Skeletal muscle satellite cell (primary cell): ENCODE measurements at regions not wholly inside any gene's neighbourhood (a gene's known extent, or its start where the extent isn't known, plus 50 kb on each side); places are given as distances from the start of the nearest gene placed in this dataset.

Source experiments
- H3K27me3 ChIP-seq: 2 replicates; pipeline ENCODE4 v1.7.0; 2013; ENCODE audit warnings: low read length; ENCODE audit not compliant: control insufficient read depth, insufficient read depth
- H3K36me3 ChIP-seq: 2 replicates; pipeline ENCODE4 v1.7.0; 2013; ENCODE audit warnings: mild to moderate bottlenecking, control low read depth, low read length; ENCODE audit not compliant: insufficient read depth
- H3K4me1 ChIP-seq: 2 replicates; pipeline ENCODE4 v1.7.0; 2013; ENCODE audit warnings: low read length; ENCODE audit not compliant: control insufficient read depth, insufficient read depth
- H3K4me2 ChIP-seq: 2 replicates; pipeline ENCODE4 v1.7.0; 2013; ENCODE audit warnings: mild to moderate bottlenecking, low read length
- H3K4me3 ChIP-seq: 2 replicates; pipeline ENCODE4 v1.7.0; 2013; ENCODE audit warnings: low read length
- H3K9ac ChIP-seq: 2 replicates; pipeline ENCODE4 v1.7.0; 2013; ENCODE audit warnings: mild to moderate bottlenecking, low read depth, low read length, moderate library complexity
- H3K9me3 ChIP-seq: replicated peaks from 2 replicates; pipeline ENCODE4 v1.7.0; 2013; ENCODE audit warnings: mild to moderate bottlenecking, control low read depth, low read length

GRCh38 chr11:134674974-134675373 is 262.9 kb upstream of the B3GAT1 start:
- H3K9ac ChIP-seq, result no peak overlapping the region

GRCh38 chr11:134670961-134671370 is 258.9 kb upstream of the B3GAT1 start:
- H3K4me3 ChIP-seq, result no peak overlapping the region
- H3K9ac ChIP-seq, result no peak overlapping the region
- H3K27me3 ChIP-seq, result no peaks in the 10 kb centered on the region
- H3K36me3 ChIP-seq, result no peaks in the 10 kb centered on the region
- no peak overlapping the region for H3K4me2 ChIP-seq
- H3K4me1 ChIP-seq, result no peaks in the 10 kb centered on the region
- peaks cover 14% of the 10 kb centered on the region for H3K9me3 ChIP-seq

More at GRCh38 chr11:134674974-134675373, 262.9 kb upstream of the B3GAT1 start:
- no peaks in the 10 kb centered on the region for H3K4me1 ChIP-seq
- peaks cover 24% of the 10 kb centered on the region for H3K9me3 ChIP-seq
- H3K4me2 ChIP-seq, result no peak overlapping the region
- H3K36me3 ChIP-seq, result no peaks in the 10 kb centered on the region
- no peaks in the 10 kb centered on the region for H3K27me3 ChIP-seq
- no peak overlapping the region for H3K4me3 ChIP-seq

- Histone ChIP-seq H3K27me3 (no peaks in the 10 kb centered on the region), H3K36me3 (no peaks in the 10 kb centered on the region), H3K4me1 (no peaks in the 10 kb centered on the region), H3K4me2 (no peak overlapping the region), H3K9ac (no peak overlapping the region), H3K9me3 (peaks cover 12% of the 10 kb centered on the region), H3K4me3 (no peak overlapping the region)
Measured at GRCh38 chr11:134670247-134670782, 258.3 kb upstream of the B3GAT1 start.

- Histone ChIP-seq H3K36me3 (no peaks in the 10 kb centered on the region), H3K4me1 (no peaks in the 10 kb centered on the region), H3K9ac (no peak overlapping the region), H3K4me3 (no peak overlapping the region), H3K27me3 (no peaks in the 10 kb centered on the region), H3K9me3 (peaks cover 12% of the 10 kb centered on the region), H3K4me2 (no peak overlapping the region)
Measured at GRCh38 chr11:134669796-134670195, 257.8 kb upstream of the B3GAT1 start.

GRCh38 chr11:134668796-134669195 is 256.8 kb upstream of the B3GAT1 start:
- Histone ChIP-seq H3K4me1 (no peaks in the 10 kb centered on the region), H3K4me2 (no peak overlapping the region), H3K4me3 (no peak overlapping the region), H3K9ac (no peak overlapping the region), H3K9me3 (peaks cover 12% of the 10 kb centered on the region), H3K27me3 (no peaks in the 10 kb centered on the region), H3K36me3 (no peaks in the 10 kb centered on the region)

GRCh38 chr11:134668076-134668475 is 256.0 kb upstream of the B3GAT1 start:
- Histone ChIP-seq H3K4me3 (no peak overlapping the region), H3K27me3 (no peaks in the 10 kb centered on the region), H3K36me3 (no peaks in the 10 kb centered on the region), H3K9me3 (peaks cover 12% of the 10 kb centered on the region), H3K4me1 (no peaks in the 10 kb centered on the region), H3K9ac (no peak overlapping the region), H3K4me2 (no peak overlapping the region)

- Histone ChIP-seq H3K36me3 (no peaks in the 10 kb centered on the region), H3K9me3 (peaks cover 12% of the 10 kb centered on the region), H3K4me1 (no peaks in the 10 kb centered on the region), H3K4me3 (no peak overlapping the region), H3K4me2 (no peak overlapping the region), H3K27me3 (no peaks in the 10 kb centered on the region), H3K9ac (no peak overlapping the region)
Measured at GRCh38 chr11:134667505-134667904, 255.5 kb upstream of the B3GAT1 start.

- Histone ChIP-seq H3K9ac (no peak overlapping the region), H3K27me3 (no peaks in the 10 kb centered on the region), H3K4me3 (no peak overlapping the region), H3K36me3 (no peaks in the 10 kb centered on the region), H3K4me1 (no peaks in the 10 kb centered on the region), H3K4me2 (no peak overlapping the region), H3K9me3 (peaks cover 10% of the 10 kb centered on the region)
Measured at GRCh38 chr11:134667175-134667500, 255.1 kb upstream of the B3GAT1 start.

GRCh38 chr11:134666273-134667174 is 254.5 kb upstream of the B3GAT1 start:
- Histone ChIP-seq H3K9me3 (peaks cover 9% of the 10 kb centered on the region), H3K27me3 (no peaks in the 10 kb centered on the region), H3K4me3 (no peak overlapping the region), H3K4me2 (no peak overlapping the region), H3K9ac (no peak overlapping the region), H3K36me3 (no peaks in the 10 kb centered on the region), H3K4me1 (no peaks in the 10 kb centered on the region)

- no peak overlapping the region for H3K4me3 ChIP-seq
- H3K9ac ChIP-seq, result no peak overlapping the region
- no peaks in the 10 kb centered on the region for H3K36me3 ChIP-seq
- H3K9me3 ChIP-seq, result peaks cover 9% of the 10 kb centered on the region
- no peaks in the 10 kb centered on the region for H3K4me1 ChIP-seq
- H3K27me3 ChIP-seq, result no peaks in the 10 kb centered on the region
- H3K4me2 ChIP-seq, result no peak overlapping the region
Measured at GRCh38 chr11:134665571-134666270, 253.7 kb upstream of the B3GAT1 start.

- H3K4me3 ChIP-seq, result no peak overlapping the region
- no peaks in the 10 kb centered on the region for H3K27me3 ChIP-seq
- no peaks in the 10 kb centered on the region for H3K36me3 ChIP-seq
- H3K9ac ChIP-seq, result no peak overlapping the region
- H3K4me2 ChIP-seq, result no peak overlapping the region
- H3K9me3 ChIP-seq, result peaks cover 5% of the 10 kb centered on the region
- no peaks in the 10 kb centered on the region for H3K4me1 ChIP-seq
Measured at GRCh38 chr11:134665188-134665535, 253.1 kb upstream of the B3GAT1 start.
